DMS153 treated with DMSO at 0.1 percent for 48 hours (cell line): ENCODE measurements at regions not wholly inside any gene's neighbourhood (a gene's known extent, or its start where the extent isn't known, plus 50 kb on each side); places are given as distances from the start of the nearest gene placed in this dataset.

ENCODE experiments used
- DNase-seq: peaks from one replicate; lab custom pipeline; 2025; ENCODE audit not compliant: unreplicated experiment; lab: John Stamatoyannopoulos, UW

GRCh38 chr9:88691811-88692210 lies 156.8 kb downstream of the NXNL2 start:
- no peak for DNase-seq

GRCh38 chr9:88692827-88693226 lies 157.8 kb downstream of the NXNL2 start:
- DNase-seq = no peak

GRCh38 chr9:88694625-88695024 lies 159.6 kb downstream of the NXNL2 start:
- no peak for DNase-seq

DNA sequence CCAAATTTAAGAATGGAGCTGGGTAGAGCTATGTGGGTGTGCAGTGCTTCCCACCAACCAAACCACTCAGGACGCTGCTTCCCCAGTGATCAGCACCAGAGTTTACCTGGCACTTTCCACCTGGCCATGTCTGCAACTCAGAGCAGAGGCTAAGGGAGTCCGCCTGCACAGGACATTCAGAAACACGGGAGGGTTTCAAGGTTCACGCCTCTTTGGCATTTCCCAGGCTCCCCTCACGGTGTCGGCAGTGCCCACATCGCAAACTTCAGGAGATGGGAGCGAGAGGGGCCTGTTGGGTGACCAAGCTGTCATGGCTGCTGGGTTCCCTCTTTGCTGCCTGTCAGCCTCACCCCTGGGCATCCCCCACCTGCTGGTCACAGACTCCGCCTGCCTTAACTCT lies 161.5 kb downstream of the NXNL2 start:
- DNase-seq = no peak

DNA sequence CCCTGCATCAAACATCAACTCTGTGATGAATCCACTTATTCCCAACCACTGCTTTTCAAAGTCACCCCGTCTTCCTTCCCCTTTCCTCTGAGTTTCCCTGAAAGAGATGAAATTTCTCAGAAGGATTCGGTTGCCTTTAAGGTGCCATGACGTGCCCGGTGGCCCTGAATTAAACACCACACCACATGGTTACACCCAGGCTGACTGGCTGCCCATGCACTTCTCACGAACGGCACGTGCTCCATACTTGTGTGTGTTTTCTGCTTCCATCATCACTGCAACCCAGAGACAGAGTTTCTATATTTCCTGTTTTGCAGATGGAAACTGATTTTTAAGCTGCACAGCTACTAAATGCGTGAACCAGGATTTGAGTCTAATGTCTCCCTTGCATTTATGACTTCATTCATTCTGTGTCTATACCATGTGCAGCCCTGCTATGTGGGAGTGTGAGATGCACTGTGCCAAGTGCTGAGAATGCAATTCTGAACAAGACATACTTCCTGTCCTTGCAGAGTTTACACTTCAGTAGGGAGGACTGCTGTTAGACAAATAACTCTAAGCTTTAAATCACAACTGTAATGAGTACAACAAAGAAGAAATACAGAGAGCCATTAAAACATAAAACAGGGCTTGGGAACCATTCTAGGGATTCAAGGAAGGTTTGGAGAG lies 162.9 kb downstream of the NXNL2 start:
- peak; percentile 14 for DNase-seq

- DNase-seq = peak; percentile 23
Observed at GRCh38 chr9:88702985-88703384, 168.0 kb downstream of the NXNL2 start.

DNA sequence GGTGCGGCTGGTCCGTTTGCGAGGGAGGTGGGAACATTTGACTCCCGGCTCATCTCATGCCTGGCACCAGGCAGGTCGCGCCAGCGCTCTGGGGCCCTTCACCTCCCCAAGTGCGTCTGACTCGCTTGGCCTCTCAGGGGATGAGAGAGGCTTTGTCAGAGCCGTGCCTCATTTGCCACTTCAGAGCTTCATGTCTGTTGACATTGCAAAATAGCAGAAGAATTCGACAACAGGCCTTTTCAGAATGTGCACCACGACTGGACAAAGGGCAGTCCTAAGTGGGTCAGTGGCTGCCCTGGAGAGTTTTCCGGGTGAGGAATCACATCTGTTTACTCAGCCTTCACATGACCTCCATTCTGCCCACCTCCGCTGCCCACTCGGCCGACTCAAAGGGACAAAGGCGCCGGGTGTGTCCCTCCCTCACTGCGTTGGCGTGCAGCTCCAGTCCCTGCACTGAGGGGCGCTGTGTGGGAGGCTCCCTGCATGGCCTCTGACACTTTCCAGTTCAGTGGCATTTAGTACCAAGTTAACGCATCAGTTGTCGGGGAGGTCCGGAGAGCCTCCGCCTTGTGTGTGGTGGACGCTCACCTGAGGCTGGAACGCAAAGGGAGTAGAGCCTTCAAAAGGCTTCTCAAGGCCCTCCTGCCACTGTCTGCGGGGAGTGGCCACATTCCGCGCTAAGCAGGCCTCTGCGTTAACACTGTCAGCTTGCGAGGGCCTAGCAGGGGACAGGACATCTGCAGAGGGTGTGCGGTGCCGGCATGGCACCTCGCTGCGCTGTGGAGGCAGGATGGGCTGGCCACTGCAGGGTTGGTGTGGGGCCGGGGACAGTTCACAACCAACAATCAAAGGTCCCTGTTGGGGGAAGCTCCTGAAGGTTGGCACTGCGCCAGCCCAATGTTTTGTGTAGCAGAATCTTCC lies 171.5 kb downstream of the NXNL2 start:
- peak; percentile 57 for DNase-seq

DNA sequence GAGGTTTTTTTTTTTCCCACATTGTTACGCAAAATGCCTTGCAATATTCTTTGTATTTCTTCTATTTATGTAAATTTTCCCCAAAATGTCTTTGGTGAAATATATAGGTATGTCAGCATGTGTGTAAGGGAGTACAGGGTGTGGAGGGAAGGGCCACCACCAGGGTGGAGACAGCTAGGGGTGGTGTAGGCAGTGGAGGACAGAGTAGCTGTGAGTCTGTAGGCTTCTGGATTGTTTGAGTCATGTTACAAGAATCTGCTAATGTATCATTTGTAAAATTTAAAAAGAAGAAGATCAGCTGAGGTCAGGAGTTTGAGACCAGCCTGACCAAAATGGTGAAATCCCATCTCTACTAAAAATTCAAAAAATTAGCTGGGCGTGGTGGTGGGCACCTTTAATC lies 175.5 kb downstream of the NXNL2 start:
- no peak for DNase-seq

DNA sequence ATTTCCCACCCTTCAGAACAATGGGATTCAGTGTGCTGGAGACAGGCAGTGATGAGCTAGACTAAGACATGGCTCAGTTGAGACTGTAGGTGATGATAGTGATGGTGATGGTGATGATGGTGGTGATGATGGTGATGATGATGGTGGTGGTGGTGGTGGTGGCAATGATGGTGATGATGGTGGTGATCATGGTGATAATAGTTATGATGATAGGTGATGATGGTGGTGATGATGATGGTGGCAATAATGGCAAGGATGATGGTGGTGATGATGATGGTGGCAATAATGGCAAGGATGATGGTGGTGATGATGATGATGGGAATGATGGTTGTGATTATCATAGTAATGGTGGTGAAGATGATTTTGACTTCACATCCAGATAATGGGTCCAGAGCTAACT lies 176.7 kb downstream of the NXNL2 start:
- no peak for DNase-seq

DNA sequence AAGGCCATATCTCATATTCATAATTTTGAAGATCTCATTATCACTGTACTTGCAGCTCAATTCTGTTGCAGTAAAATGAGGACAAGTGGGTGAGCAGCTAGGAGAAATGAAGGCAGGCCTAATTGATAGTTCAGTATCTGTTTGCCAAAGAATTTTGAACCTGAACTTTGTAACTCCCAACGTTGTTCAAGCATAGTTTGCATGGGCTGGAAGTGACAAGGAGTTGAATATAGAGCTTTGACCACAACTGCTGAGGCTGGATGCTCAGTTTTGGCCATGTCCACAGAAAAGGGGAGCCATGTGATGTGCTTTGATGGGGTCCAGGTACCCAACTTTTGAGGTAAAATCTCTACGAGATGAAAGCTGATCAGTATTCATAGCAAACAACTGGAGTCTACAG lies 177.5 kb downstream of the NXNL2 start:
- no peak for DNase-seq

GRCh38 chr9:88713010-88713409 lies 178.0 kb downstream of the NXNL2 start:
- no peak for DNase-seq

DNA sequence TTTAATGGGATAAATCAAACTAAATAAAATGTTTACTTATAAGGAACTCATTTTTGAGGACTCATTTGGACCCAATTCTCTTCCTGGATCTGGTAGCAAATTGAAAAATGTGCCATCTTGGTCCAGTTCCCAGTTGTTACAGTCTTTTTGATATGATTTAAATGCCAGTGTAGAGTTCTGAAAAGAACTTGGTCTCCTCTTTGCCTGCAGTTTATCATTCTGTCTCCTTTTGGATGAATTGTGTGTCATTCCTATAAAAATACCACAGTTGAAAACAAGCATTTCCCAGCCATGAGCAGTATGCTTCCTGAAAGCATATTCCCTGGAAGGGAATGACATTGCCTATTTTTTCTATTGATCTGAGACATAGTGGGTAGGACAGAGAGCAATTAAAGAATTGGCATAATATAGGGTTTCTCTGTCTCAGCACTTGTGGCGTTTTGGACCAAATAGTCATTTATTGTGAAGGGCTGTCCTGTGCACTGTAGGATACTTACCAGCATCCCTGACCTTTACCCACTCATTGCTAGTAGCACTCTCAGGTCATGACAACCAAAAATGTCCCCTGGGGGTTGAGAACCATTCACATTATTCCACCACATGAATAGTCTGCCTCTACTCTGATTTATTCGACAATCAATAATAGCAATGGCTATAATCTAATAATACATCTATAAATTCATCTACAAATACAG lies 181.8 kb downstream of the NXNL2 start:
- no peak for DNase-seq

- DNase-seq = no peak
Observed at GRCh38 chr9:88721025-88721424, 186.0 kb downstream of the NXNL2 start.

- no peak for DNase-seq
Observed at GRCh38 chr9:88721495-88722279, 186.7 kb downstream of the NXNL2 start.

DNA sequence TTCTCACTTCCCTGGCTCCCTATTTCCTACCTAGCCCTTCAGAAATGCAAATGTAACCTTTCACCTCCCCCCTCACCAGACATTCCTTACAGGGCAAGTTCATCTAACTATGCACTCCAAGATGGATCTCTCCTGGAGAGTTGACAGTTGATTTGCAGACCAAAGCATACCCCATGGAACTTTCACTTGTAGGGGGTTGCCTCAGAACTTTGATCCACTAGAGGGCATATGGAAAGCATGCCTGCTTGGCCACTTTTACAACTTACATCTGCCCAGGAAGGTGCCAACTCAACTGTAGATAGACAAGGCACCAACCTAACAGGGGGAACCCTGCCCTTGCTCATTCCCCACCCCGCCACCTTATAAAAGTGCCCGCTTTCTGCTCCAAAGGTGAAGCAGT lies 187.8 kb downstream of the NXNL2 start:
- DNase-seq = no peak

DNA sequence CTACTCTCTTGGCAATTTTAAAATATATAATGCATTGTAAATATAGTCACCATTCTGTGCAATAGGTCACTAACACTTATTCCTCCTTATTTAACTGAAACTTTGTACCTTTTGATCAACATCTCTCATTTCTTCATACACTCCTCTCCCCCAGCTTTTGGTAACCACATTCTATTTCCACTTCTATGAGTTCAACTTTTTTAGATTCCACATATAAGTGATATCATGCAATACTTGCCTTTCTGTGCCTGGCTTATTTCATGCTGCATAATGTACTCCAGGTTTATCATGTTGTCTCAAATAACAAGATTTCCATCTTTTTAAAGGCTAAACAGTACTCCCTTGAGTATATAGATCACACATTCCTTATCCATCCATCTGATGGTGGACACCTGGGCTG lies 188.8 kb downstream of the NXNL2 start:
- no peak for DNase-seq

DNA sequence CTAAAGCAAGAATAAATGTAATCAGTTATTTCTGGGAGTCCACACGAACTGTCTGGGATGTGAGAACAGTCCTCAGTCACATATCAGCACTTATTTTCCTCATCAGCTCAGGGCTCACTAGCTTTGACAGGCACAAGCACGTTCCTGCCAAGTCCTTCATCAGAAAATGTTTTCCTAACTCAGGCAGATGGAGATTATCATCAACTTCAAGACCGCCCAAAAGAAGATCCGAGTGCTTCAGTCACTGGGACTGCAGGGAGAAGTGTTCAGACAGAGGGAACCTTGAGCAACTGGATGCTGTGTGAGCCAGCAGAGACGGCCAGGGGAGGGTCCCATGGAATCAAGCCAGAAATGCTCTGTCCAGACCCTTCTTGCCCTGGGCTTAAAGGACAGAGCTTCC lies 189.4 kb downstream of the NXNL2 start:
- no peak for DNase-seq

DNA sequence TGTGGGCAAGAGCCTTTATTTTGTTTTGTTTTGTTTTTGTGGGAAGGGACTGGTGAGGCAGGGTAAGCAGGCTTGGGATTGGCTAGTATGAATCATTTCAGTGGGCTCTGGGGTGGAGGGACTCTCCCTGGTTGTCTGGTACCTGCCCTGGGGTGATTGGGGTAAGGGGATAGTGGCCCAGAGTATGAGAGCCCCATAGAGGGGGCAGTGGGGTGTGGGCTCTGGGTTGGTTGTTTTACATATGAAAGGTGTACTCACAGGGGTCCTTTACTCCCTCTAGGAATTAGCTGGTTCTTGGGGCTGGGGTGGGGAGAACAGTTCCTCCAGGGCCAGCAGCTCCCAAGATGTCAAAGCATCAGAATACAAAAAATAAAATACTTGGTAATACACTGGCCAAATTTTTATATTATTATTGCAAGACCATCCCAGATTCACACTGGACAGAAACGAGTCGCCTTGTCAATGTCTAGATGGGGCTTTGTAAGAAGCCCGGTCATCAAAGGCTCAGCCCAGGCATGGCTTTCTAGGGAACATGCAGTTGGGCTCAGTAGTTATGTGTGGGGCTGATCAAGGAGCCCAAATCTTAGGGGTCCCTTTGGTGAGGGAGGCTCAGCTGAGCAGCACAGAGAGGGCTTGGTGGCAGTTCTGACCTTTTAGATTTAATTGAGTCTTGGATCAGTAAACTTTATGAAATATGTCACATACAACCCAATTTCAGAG lies 190.5 kb downstream of the NXNL2 start:
- DNase-seq = no peak

DNA sequence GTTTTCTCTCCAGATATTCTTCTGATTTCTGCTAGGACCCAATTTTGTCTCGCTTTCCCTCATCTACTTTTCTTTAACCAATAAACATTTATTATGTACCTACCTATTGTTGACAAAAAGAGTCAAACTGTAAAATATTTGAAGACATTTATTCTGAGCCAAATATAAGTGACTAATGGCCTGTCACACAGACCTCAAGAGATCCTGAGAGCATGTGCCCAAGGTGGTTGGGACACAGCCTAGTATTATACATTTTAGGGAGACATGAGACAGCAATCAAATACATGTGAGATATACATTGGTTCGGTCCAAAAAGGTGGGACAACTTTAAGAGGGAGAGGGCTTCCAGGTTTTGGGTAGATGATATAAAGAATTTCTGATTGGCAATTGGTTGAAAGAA lies 191.8 kb downstream of the NXNL2 start:
- no peak for DNase-seq

DNA sequence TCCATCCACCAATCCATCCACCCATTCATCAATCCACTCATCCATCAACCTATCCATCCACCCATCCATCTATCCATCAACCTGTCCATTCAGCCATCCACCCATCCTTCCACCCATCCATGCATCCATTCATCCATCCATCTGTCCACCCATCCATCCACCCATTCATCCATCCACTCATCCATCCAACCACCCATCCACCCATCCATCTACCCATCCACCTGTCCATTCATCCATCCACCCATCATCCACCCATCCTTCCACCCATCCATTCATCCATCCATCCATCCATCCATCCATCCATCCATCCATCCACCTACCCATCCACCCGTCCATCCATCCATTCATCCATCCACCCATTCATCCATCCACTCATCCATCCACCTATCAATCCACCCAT lies 195.8 kb downstream of the NXNL2 start:
- no peak for DNase-seq
